K562 (cell line): ENCODE measurements at regions not wholly inside any gene's neighbourhood (a gene's known extent, or its start where the extent isn't known, plus 50 kb on each side); places are given as distances from the start of the nearest gene placed in this dataset.

Experiments
- CHCHD3 ChIP-seq: fragments of 250-450 bp; sonication (Bioruptor Pico); IDR thresholded peaks from 2 replicates; pipeline ENCODE4 v2.1.2; 2022; ENCODE audit warnings: mild to moderate bottlenecking
- EZH2 ChIP-seq: IDR thresholded peaks from 2 replicates; pipeline ENCODE4 v1.6.1; 2012; ENCODE audit warnings: low read depth, mild to moderate bottlenecking, inconsistent platforms, low read length, borderline replicate concordance
- KDM1A ChIP-seq, 2 experiments: fragments of 450-650 bp; IDR thresholded peaks; 2 replicates each; pipeline ENCODE4 v1.6.1; 2016; ENCODE audit warnings: mild to moderate bottlenecking in 2 of 2
- MAFK ChIP-seq: IDR thresholded peaks from 2 replicates; pipeline ENCODE4 v1.6.1; 2011; ENCODE audit warnings: low read length, improper control_type of control experiment
- POLR2A ChIP-seq: fragments of 450-650 bp; conservative IDR thresholded peaks from 2 replicates; pipeline ENCODE4 v1.6.1; 2016
- SNIP1 ChIP-seq: fragments of 450-650 bp; IDR thresholded peaks from 2 replicates; pipeline ENCODE4 v1.7.1; 2017; ENCODE audit warnings: low read depth, mild to moderate bottlenecking
- ZFP36 ChIP-seq: fragments of 150-350 bp; IDR thresholded peaks from 2 replicates; pipeline ENCODE4 v1.6.1; 2018; ENCODE audit warnings: low read length, low read depth; ENCODE audit not compliant: partially characterized antibody
- ZNF76 ChIP-seq: fragments of 250-450 bp; sonication (Bioruptor Pico); IDR thresholded peaks from 2 replicates; pipeline ENCODE4 v1.4.0; 2020; ENCODE audit warnings: mild to moderate bottlenecking, moderate library complexity, borderline replicate concordance
- TF ChIP-seq, protein P1 (sequence below), 3 experiments: IDR thresholded peaks in 2 of 3; conservative IDR thresholded peaks in 1 of 3; 2 replicates each; pipeline ENCODE4 v1.5.1; 2011 to 2012; ENCODE audit warnings: low read length in 3 of 3, mild to moderate bottlenecking in 3 of 3, control low read depth in 2 of 3, improper control_type of control experiment in 1 of 3, inconsistent platforms in 1 of 3, low read depth in 1 of 3, mixed read lengths in 1 of 3, moderate library complexity in 1 of 3; ENCODE audit not compliant: insufficient read depth in 2 of 3
- TF ChIP-seq, protein P2 (sequence below): fragments of 450-650 bp; IDR thresholded peaks from 2 replicates; pipeline ENCODE4 v1.7.1; 2018; ENCODE audit warnings: mild to moderate bottlenecking, low read depth; ENCODE audit not compliant: partially characterized antibody

DNA sequence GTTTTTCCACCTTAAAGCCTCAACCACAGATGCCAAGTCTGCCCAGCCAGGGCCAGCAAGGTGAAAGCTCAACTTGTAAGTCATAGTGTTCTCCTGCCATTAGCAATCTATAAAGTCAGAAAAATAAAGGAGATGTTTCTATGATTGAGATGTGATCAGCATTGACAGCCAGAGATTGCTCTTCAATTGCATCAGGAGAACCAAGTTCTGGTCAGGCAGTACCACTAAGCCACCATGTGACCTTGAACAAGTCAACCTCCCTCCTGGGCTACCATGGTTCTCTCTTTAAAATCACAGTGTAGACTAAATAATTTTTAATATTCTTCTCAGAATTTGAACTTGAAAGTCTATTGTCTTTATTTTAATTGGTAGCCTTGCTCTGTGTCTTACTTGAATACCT is 220.3 kb upstream of the HES1 start:
- TF ChIP-seq ZFP36 = no peak
- TF ChIP-seq, protein P1, sequence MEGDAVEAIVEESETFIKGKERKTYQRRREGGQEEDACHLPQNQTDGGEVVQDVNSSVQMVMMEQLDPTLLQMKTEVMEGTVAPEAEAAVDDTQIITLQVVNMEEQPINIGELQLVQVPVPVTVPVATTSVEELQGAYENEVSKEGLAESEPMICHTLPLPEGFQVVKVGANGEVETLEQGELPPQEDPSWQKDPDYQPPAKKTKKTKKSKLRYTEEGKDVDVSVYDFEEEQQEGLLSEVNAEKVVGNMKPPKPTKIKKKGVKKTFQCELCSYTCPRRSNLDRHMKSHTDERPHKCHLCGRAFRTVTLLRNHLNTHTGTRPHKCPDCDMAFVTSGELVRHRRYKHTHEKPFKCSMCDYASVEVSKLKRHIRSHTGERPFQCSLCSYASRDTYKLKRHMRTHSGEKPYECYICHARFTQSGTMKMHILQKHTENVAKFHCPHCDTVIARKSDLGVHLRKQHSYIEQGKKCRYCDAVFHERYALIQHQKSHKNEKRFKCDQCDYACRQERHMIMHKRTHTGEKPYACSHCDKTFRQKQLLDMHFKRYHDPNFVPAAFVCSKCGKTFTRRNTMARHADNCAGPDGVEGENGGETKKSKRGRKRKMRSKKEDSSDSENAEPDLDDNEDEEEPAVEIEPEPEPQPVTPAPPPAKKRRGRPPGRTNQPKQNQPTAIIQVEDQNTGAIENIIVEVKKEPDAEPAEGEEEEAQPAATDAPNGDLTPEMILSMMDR (IDR thresholded peaks at IDR 0.05 in 2 of 3, conservative IDR thresholded peaks at IDR 0.05 in 1 of 3; ENCODE audit: insufficient read depth in 2 of 3, low read depth in 1 of 3, low read length in 3 of 3) = no peak
- no peak for TF ChIP-seq MAFK
- no peak for TF ChIP-seq SNIP1
- TF ChIP-seq KDM1A (IDR thresholded peaks at IDR 0.05) = no peak
- TF ChIP-seq EZH2 = no peak
- no peak for TF ChIP-seq CHCHD3 (CRISPR knock-in tag)
- TF ChIP-seq POLR2A = no peak
- TF ChIP-seq, protein P2, sequence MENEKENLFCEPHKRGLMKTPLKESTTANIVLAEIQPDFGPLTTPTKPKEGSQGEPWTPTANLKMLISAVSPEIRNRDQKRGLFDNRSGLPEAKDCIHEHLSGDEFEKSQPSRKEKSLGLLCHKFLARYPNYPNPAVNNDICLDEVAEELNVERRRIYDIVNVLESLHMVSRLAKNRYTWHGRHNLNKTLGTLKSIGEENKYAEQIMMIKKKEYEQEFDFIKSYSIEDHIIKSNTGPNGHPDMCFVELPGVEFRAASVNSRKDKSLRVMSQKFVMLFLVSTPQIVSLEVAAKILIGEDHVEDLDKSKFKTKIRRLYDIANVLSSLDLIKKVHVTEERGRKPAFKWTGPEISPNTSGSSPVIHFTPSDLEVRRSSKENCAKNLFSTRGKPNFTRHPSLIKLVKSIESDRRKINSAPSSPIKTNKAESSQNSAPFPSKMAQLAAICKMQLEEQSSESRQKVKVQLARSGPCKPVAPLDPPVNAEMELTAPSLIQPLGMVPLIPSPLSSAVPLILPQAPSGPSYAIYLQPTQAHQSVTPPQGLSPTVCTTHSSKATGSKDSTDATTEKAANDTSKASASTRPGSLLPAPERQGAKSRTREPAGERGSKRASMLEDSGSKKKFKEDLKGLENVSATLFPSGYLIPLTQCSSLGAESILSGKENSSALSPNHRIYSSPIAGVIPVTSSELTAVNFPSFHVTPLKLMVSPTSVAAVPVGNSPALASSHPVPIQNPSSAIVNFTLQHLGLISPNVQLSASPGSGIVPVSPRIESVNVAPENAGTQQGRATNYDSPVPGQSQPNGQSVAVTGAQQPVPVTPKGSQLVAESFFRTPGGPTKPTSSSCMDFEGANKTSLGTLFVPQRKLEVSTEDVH = no peak
- no peak for TF ChIP-seq ZNF76 (CRISPR knock-in tag)
